Mesenchymal stem cell (in vitro differentiated cells and primary cell): ENCODE measurements at regions not wholly inside any gene's neighbourhood (a gene's known extent, or its start where the extent isn't known, plus 50 kb on each side); places are given as distances from the start of the nearest gene placed in this dataset.

Experiments
- DNase-seq: peaks from one replicate; pipeline ENCODE4 v3.0.0-alpha.2; 2013
- H2AFZ ChIP-seq: one replicate; pipeline ENCODE4 v1.6.1; 2013; ENCODE audit warnings: low read depth, mild to moderate bottlenecking, control low read depth, inconsistent platforms, low read length, moderate library complexity
- H2AK5ac ChIP-seq: 2 replicates; pipeline ENCODE4 v1.6.1; 2013; ENCODE audit warnings: low read length, moderate library complexity, mild to moderate bottlenecking, inconsistent platforms; ENCODE audit not compliant: severe bottlenecking
- H2BK120ac ChIP-seq: one replicate; pipeline ENCODE4 v1.6.1; 2013; ENCODE audit warnings: low read depth, mild to moderate bottlenecking, inconsistent platforms, low read length, moderate library complexity
- H2BK12ac ChIP-seq, 2 experiments: one replicate each; pipeline ENCODE4 v1.6.1; 2013; ENCODE audit warnings: inconsistent platforms in 2 of 2, low read length in 2 of 2, mild to moderate bottlenecking in 2 of 2, moderate library complexity in 2 of 2, control low read depth in 1 of 2
- H2BK15ac ChIP-seq: one replicate; pipeline ENCODE4 v1.6.1; 2013; ENCODE audit warnings: mild to moderate bottlenecking, low read depth, inconsistent platforms; ENCODE audit not compliant: poor library complexity, severe bottlenecking
- H2BK5ac ChIP-seq: 2 replicates; pipeline ENCODE4 v1.6.1; 2013; ENCODE audit warnings: low read depth, mild to moderate bottlenecking, low read length, control low read depth, inconsistent platforms; ENCODE audit not compliant: poor library complexity, severe bottlenecking
- H3K14ac ChIP-seq, 2 experiments: one replicate each; pipeline ENCODE4 v1.6.1; 2013; ENCODE audit warnings: inconsistent platforms in 2 of 2, low read length in 2 of 2, control low read depth in 1 of 2, mild to moderate bottlenecking in 1 of 2, moderate library complexity in 1 of 2
- H3K18ac ChIP-seq, 2 experiments: one replicate each; pipeline ENCODE4 v1.6.1; 2013; ENCODE audit warnings: inconsistent platforms in 2 of 2, low read length in 2 of 2, control low read depth in 1 of 2, low read depth in 1 of 2, mild to moderate bottlenecking in 1 of 2
- H3K23ac ChIP-seq, 2 experiments: one replicate each; pipeline ENCODE4 v1.6.1; 2013; ENCODE audit warnings: inconsistent platforms in 2 of 2, low read length in 2 of 2, mild to moderate bottlenecking in 2 of 2, moderate library complexity in 2 of 2, control low read depth in 1 of 2
- H3K27ac ChIP-seq: 2 replicates; pipeline ENCODE4 v1.5.1; 2013; ENCODE audit warnings: mild to moderate bottlenecking, moderate library complexity, low read length, control low read depth, inconsistent platforms; ENCODE audit not compliant: poor library complexity, severe bottlenecking
- H3K27me3 ChIP-seq, 2 experiments: 2 replicates each; pipeline versions ENCODE4 v1.6.1 to v1.7.0; 2013; ENCODE audit warnings: low read length in 2 of 2, mild to moderate bottlenecking in 2 of 2, moderate library complexity in 2 of 2, control low read depth in 1 of 2, inconsistent platforms in 1 of 2; ENCODE audit not compliant: control insufficient read depth in 1 of 2, insufficient read depth in 1 of 2
- H3K36me3 ChIP-seq, 2 experiments: 2 replicates each; pipeline versions ENCODE4 v1.6.1 to v1.7.0; 2013; ENCODE audit warnings: low read length in 2 of 2, control low read depth in 1 of 2, inconsistent platforms in 1 of 2, low read depth in 1 of 2, mild to moderate bottlenecking in 1 of 2; ENCODE audit not compliant: insufficient read depth in 2 of 2, control insufficient read depth in 1 of 2
- H3K4ac ChIP-seq, 2 experiments: one replicate each; pipeline ENCODE4 v1.6.1; 2013; ENCODE audit warnings: inconsistent platforms in 2 of 2, low read length in 2 of 2, mild to moderate bottlenecking in 2 of 2, moderate library complexity in 2 of 2, control low read depth in 1 of 2, low read depth in 1 of 2
- H3K4me1 ChIP-seq: 2 replicates; pipeline ENCODE4 v1.6.1; 2013; ENCODE audit warnings: low read depth, low read length, control low read depth; ENCODE audit not compliant: control insufficient read depth, insufficient read depth
- H3K4me2 ChIP-seq: 2 replicates; pipeline ENCODE4 v1.6.1; 2013; ENCODE audit warnings: low read length, mild to moderate bottlenecking, inconsistent platforms; ENCODE audit not compliant: poor library complexity, severe bottlenecking
- H3K4me3 ChIP-seq, 2 experiments: 2 replicates each; pipeline versions ENCODE4 v1.5.1 to v1.7.0; 2013; ENCODE audit warnings: low read length in 2 of 2, mild to moderate bottlenecking in 2 of 2, control low read depth in 1 of 2, low read depth in 1 of 2; ENCODE audit not compliant: insufficient read depth in 1 of 2
- H3K79me1 ChIP-seq: replicated peaks from 2 replicates; pipeline ENCODE4 v1.6.1; 2013; ENCODE audit warnings: mild to moderate bottlenecking, control low read depth, low read length, inconsistent platforms; ENCODE audit not compliant: poor library complexity, severe bottlenecking
- H3K9ac ChIP-seq: 2 replicates; pipeline ENCODE4 v1.7.0; 2013; ENCODE audit warnings: mild to moderate bottlenecking, low read length, moderate library complexity
- H3K9me3 ChIP-seq: 2 replicates; pipeline ENCODE4 v1.7.0; 2013; ENCODE audit warnings: mild to moderate bottlenecking, low read length; ENCODE audit not compliant: control insufficient read depth
- H4K8ac ChIP-seq: one replicate; pipeline ENCODE4 v1.6.1; 2013; ENCODE audit warnings: inconsistent platforms, mild to moderate bottlenecking, low read length, moderate library complexity
- H4K91ac ChIP-seq: one replicate; pipeline ENCODE4 v1.6.1; 2013; ENCODE audit warnings: mild to moderate bottlenecking, low read length, inconsistent platforms
- WGBS: methylation state at CpG from one replicate; pipeline ENCODE4 v1.1.7; 2013; ENCODE audit warnings: mixed read lengths; 5-methylcytosine and 5-hydroxymethylcytosine counted together

- Histone ChIP-seq H2AK5ac (no peak overlapping the region), H2AFZ (no peak overlapping the region), H3K18ac (no peak overlapping the region), H3K14ac (no peak overlapping the region), H2BK120ac (no peak overlapping the region), H3K4me1 (peaks cover 2% of the 10 kb centered on the region), H3K36me3 (no peaks in the 10 kb centered on the region), H3K4ac (peak overlapping the region in 1 of 2 experiments; percentile 31), H3K4me2 (no peak overlapping the region), H2BK5ac (no peak overlapping the region), H3K9me3 (no peaks in the 10 kb centered on the region), H3K27me3 (peaks cover 26 to 73% of the 10 kb centered on the region in 2 experiments), H3K9ac (no peak overlapping the region), H3K23ac (no peak overlapping the region), H3K79me1 (no peaks in the 10 kb centered on the region), H3K27ac (no peak overlapping the region), H2BK15ac (no peak overlapping the region), H4K91ac (no peak overlapping the region), H2BK12ac (no peak overlapping the region), H4K8ac (no peak overlapping the region), H3K4me3 (no peak overlapping the region)
- DNase-seq = no peak
- 96% methylated on average over 13 of the region's 13 CpGs for WGBS
Observed at GRCh38 chr2:10981941-10982431, 70.3 kb downstream of the KCNF1 start.

- Histone ChIP-seq H4K91ac (peak overlapping the region; percentile 89), H3K4me1 (no peaks in the 10 kb centered on the region), H3K9ac (no peak overlapping the region), H3K4ac (no peak overlapping the region), H3K18ac (peak overlapping the region; percentile 28 to 34), H2BK12ac (peak overlapping the region in 1 of 2 experiments; percentile 59), H3K4me3 (peak overlapping the region in 1 of 2 experiments; percentile 45), H3K4me2 (no peak overlapping the region), H3K27ac (no peak overlapping the region), H3K27me3 (peaks cover 21 to 64% of the 10 kb centered on the region in 2 experiments), H4K8ac (peak overlapping the region; percentile 96), H2BK5ac (no peak overlapping the region), H3K23ac (peak overlapping the region in 1 of 2 experiments; percentile 5), H2BK15ac (no peak overlapping the region), H2AFZ (peak overlapping the region; percentile 46), H2BK120ac (no peak overlapping the region), H3K9me3 (no peaks in the 10 kb centered on the region), H3K79me1 (no peaks in the 10 kb centered on the region), H3K36me3 (no peaks in the 10 kb centered on the region), H3K14ac (peak overlapping the region in 1 of 2 experiments; percentile 55), H2AK5ac (no peak overlapping the region)
- WGBS = 61% methylated on average over 25 of the region's 25 CpGs
- DNase-seq = peak; percentile 63
Observed at GRCh38 chr2:10982931-10983701, 71.4 kb downstream of the KCNF1 start.

GRCh38 chr2:10983711-10984110 is 72.0 kb downstream of the KCNF1 start:
- Histone ChIP-seq H3K27me3 (peaks cover 15 to 59% of the 10 kb centered on the region in 2 experiments), H3K14ac (no peak overlapping the region), H3K23ac (no peak overlapping the region), H4K91ac (no peak overlapping the region), H2BK5ac (no peak overlapping the region), H3K4ac (peak overlapping the region in 1 of 2 experiments; percentile 4), H3K9me3 (no peaks in the 10 kb centered on the region), H4K8ac (no peak overlapping the region), H3K18ac (peak overlapping the region in 1 of 2 experiments; percentile 70), H2AFZ (no peak overlapping the region), H3K9ac (no peak overlapping the region), H3K4me3 (peak overlapping the region in 1 of 2 experiments; percentile 45), H2BK12ac (peak overlapping the region in 1 of 2 experiments; percentile 7), H2BK120ac (peak overlapping the region; percentile 4), H3K79me1 (no peaks in the 10 kb centered on the region), H3K4me1 (no peaks in the 10 kb centered on the region), H2AK5ac (no peak overlapping the region), H3K27ac (no peak overlapping the region), H3K36me3 (no peaks in the 10 kb centered on the region), H2BK15ac (no peak overlapping the region), H3K4me2 (no peak overlapping the region)
- peak; percentile 8 for DNase-seq
- 85% methylated on average over 12 of the region's 12 CpGs for WGBS

GRCh38 chr2:10984418-10985135 is 72.8 kb downstream of the KCNF1 start:
- no peak overlapping the region for H3K4ac ChIP-seq

More at GRCh38 chr2:10984418-10985135, 72.8 kb downstream of the KCNF1 start:
- Histone ChIP-seq H4K91ac (no peak overlapping the region), H3K27me3 (peaks cover 8 to 54% of the 10 kb centered on the region in 2 experiments), H2BK5ac (no peak overlapping the region), H3K9ac (no peak overlapping the region), H2AFZ (no peak overlapping the region), H4K8ac (no peak overlapping the region), H2BK120ac (no peak overlapping the region), H3K36me3 (no peaks in the 10 kb centered on the region), H3K9me3 (no peaks in the 10 kb centered on the region), H2BK12ac (peak overlapping the region in 1 of 2 experiments; percentile 19), H2AK5ac (no peak overlapping the region), H3K79me1 (no peaks in the 10 kb centered on the region), H3K27ac (no peak overlapping the region), H3K23ac (no peak overlapping the region), H3K4me3 (no peak overlapping the region), H3K18ac (peak overlapping the region in 1 of 2 experiments; percentile 70), H3K4me1 (no peaks in the 10 kb centered on the region), H3K14ac (no peak overlapping the region), H2BK15ac (no peak overlapping the region), H3K4me2 (no peak overlapping the region)
- 79% methylated on average over 6 of the region's 6 CpGs for WGBS
- DNase-seq = no peak
